Thyroid gland (tissue), 4 donors: ENCODE measurements at regions not wholly inside any gene's neighbourhood (a gene's known extent, or its start where the extent isn't known, plus 50 kb on each side); places are given as distances from the start of the nearest gene placed in this dataset.

ENCODE experiments used
- POLR2A ChIP-seq, 2 donors: fragments of 450-650 bp; IDR thresholded peaks; one replicate each; pipeline ENCODE4 v1.6.1; 2017; ENCODE audit warnings: antibody characterized with exemption in 2 of 2, mild to moderate bottlenecking in 2 of 2, moderate library complexity in 1 of 2
- TF ChIP-seq, protein P1 (sequence below), 6 experiments: fragments of 200-600 bp in 3 of 6; fragments of 450-650 bp in 3 of 6; sonication (generic) in 3 of 6; IDR thresholded peaks; one replicate each; pipeline ENCODE4 v1.5.1; 2016 to 2019; ENCODE audit warnings: antibody characterized with exemption in 6 of 6, mild to moderate bottlenecking in 2 of 6, inconsistent platforms in 1 of 6, moderate library complexity in 1 of 6

DNA sequence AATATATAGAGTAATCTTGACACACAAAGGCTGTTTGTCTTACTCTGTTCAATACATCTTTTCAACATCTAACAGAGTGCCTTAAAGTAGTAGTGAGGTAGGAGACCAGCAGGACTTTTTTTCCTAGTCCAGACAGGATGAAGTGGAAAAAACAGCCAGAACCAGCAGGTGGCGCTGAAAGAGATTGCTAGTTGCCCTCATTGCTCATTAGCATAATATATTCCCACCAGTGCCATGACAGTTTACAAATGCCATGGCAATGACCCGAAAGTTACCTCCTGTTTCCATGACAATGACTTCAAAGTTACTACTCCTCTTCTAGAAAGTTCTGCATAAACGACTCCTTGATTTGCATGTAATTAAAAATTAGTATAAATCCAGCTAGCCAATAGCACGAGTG is 387.4 kb downstream of the ACTL7B start:
- TF ChIP-seq, protein P1, sequence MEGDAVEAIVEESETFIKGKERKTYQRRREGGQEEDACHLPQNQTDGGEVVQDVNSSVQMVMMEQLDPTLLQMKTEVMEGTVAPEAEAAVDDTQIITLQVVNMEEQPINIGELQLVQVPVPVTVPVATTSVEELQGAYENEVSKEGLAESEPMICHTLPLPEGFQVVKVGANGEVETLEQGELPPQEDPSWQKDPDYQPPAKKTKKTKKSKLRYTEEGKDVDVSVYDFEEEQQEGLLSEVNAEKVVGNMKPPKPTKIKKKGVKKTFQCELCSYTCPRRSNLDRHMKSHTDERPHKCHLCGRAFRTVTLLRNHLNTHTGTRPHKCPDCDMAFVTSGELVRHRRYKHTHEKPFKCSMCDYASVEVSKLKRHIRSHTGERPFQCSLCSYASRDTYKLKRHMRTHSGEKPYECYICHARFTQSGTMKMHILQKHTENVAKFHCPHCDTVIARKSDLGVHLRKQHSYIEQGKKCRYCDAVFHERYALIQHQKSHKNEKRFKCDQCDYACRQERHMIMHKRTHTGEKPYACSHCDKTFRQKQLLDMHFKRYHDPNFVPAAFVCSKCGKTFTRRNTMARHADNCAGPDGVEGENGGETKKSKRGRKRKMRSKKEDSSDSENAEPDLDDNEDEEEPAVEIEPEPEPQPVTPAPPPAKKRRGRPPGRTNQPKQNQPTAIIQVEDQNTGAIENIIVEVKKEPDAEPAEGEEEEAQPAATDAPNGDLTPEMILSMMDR (IDR thresholded peaks at IDR 0.05) = peak in 2 of 6 experiments; percentile 35 to 43
- TF ChIP-seq POLR2A (IDR thresholded peaks at IDR 0.05) = no peak
